ENCODE measurements at regions not wholly inside any gene's neighbourhood (a gene's known extent, or its start where the extent isn't known, plus 50 kb on each side); places are given as distances from the start of the nearest gene placed in this dataset.

DNA sequence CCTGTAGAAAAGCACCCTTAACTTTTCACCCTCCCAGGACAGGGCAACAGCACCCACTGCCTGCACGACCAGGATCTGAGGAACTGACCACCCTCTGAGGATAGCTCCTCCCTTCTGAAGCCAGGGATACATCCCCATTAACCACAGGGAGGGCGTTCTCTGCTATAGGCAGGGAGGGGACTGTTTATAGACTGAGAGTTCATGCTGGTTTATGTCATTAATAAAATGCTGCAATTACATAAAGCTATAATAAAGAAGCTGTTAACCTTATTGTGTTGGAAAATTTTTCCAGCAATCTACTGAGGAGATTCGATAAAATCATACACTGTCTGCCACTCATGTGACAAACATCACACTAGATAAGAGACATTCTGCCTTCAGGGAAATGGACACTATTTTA lies 232.4 kb upstream of the SFSWAP start:
- no peak for DNase-seq (ENCODE audit: low read depth)

DNA sequence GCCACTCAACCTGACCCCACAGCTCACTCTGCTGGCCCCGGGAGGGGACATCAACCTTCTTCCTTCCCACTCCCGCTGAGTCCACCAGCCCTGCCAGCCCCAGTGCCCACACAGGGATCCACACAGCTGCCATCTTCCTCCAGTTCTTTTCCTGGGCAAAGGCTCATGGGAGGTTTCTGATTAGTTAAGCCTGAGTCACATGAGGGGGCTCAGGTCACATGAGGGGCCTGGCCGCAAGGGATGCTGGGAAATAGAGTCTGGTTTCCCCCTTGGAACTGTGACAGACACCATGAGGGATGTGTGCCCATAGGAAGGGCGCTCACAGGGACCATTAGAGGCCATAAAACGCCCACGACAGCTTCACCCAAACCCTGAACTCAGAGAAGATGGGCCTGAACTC lies 228.7 kb upstream of the SFSWAP start:
- no peak for DNase-seq (ENCODE audit: low read depth)

DNA sequence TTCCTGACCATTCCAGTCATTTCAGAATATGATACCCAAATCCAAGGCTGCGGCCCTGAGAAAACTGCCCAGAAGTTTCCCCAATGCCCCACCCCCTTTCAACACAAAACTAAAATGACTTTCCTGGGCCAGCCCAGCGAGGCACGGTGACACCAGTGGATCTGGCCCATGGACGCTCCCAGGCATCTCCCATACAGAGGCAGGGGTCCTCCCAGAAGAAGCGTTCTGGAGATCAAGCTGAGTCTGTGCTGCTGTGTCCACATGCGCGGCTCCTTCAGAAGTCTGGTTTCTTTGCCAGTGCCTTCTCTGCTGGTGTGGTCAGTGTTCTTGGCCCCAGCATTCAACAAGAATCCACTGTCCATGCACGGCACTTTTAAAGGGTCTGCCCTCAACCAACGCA lies 228.2 kb upstream of the SFSWAP start:
- DNase-seq (ENCODE audit: low read depth), result no peak

DNA sequence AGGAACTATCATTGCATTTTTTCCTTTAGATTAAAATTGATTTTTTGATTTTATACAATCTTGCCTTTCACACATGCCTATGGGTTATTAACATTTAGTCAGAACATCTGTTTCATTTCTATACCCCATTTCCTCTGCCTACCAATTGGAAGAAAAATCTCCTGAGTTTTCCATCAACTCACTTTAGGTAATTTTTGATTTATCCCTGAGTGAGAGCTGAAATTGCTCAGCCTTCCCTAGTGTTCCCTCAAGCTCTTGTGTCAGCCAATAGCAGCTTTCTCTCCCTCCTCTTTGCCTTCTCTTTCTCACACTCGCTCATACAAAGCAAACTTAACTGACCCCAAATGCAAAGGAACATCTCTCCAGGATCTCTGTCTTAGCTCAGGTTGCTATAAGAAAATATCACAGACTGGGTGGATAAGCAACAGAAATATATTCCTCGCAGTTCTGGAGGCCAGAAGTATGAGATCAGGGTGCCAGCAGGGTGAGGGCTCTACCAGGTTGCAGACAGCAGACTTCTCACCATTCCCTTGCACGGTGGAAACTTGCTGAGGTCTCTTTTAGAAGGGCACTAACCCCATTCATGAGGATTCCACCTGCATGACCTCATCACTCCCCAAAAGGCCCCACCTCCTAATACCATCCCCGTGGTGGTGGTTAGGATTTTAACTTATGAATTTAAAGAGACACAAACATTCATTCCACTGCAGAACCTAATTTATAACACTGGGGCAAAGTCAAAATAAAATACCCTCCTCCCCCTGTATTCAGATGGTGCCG lies 224.2 kb upstream of the SFSWAP start:
- no peak for DNase-seq (ENCODE audit: low read depth)

DNA sequence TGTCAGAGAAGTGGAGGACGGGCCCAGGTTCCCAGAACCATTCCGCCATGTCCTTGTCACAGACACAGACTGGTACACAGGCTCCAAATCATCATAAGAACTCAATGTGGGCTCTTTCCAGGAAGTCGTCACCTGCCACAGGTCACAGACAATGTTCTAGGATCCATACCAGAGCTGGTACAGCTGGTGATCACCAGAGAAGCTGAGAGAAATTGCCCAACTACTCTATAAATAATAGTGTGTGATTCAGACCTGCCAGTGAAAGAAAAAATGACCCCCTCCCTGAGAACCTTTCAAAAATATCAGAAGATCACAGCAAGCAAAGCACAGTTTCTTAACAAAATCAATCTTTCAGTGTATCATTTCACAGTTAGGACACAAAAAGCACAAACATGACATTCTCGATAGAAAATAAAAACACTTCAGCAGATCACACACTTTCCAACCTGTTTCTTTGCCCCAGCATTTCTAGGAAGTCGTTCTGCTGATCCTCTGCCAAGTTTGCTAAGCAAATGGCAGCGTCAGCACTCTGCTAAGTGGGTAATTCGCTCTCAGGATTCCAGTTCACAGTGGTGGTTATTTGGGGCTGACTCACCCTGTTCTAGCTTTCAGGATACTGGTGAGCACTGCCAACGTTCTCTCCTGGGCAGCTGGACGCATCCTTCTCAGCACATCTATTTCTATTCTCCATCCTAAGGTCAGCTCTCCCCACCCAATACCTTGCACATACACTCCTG lies 223.3 kb upstream of the SFSWAP start:
- no peak for DNase-seq (ENCODE audit: low read depth)

DNA sequence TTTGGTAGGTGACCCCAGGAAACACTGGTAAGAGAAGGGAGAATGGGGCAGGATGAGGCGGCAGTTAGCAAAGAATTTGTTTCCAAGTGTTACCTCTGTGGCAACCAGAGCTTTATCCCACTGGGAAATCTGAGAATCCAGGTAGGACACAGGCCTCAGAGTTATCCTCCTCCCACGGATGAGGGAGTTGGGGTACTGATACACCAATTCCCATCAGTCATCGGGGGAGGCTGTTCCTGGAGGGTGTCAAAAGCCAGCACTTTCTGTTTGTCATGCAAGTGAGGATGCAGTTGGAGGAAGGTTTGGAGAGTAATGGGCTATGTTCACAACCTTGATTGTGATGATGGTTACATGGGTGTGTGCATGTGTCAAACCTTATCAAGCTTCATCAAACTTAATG lies 221.2 kb upstream of the SFSWAP start:
- DNase-seq (ENCODE audit: low read depth), result no peak

DNA sequence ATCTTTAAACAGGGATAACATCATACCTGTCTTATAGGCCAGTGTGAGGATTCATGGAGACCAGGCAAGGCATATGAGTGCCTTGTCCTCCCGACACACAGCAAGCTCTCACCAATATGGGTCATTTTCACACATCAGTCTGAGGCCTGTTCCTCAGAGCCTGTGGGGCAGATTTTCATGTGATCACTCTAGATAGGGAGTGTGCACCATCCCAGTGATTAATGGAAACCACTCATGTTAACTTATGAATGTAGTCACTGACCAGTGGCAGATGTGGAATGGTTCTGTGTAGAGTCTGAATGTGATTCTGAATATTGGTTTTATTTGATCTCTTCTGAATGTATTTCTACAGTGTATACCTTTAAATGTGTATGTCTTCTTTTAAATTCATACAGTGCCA lies 219.7 kb upstream of the SFSWAP start:
- DNase-seq (ENCODE audit: low read depth), result no peak

DNA sequence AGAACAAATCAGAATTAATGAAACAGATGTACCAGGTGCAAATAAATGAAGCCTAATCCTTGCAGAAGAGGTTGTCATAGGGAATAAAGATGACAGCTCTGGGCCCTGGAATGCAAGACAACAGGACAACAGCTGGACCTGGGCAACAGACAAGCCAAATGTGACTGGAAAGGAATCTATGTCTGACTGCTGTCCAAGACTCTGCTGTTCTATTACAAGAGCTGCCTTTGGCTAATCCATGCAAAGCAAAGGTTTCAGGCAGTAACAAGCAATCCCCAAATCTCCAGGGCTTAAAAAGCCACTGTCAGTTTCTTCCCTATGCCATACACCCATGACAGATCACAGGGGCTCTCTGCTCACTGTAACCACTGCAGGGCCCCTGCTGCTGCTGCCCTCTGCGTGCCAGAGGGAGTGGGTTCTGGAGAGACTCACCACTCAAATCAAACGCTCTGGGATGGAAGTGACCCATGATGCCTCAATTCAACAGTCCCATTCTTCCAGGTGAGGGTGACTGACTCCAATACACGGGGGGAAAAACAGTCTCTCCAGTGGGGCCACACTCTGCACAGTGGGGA lies 218.9 kb upstream of the SFSWAP start:
- DNase-seq (ENCODE audit: low read depth), result no peak

DNA sequence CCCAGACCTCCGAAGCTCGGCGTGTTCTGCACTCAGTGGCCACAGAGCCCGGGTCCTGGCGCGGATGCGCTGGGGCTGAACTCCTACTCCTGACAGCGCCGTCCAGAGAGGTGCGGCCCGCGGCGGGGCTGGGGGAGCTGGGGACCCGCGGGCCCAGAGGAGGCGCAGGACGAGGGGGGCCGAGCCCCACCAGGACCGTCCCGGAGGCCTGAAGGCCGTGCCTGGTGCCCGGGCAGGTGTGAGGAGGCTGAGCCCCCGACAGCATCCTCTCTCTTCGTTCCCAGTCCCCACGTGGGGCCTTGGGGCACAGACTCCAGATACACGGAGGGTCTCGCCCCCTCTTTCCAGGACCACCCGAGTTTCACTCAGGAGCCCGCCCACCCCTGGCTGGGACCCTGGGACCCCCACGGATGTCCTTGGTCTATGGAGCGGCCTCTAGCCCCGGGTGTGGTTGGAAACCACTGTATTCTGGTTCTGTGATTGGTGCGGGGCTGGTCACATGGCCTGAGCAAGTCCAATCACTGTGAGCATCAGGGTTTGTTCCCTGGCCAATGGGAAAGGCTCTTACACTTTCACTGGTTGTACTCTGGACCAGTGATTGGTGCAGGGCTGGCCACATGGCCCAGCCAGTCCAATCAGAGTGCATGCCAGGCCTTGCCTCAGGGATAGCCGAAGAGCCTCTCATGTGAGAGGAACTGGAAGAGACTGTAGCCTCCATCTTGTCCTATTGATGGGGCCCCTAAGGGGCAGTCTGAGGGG lies 217.6 kb upstream of the SFSWAP start:
- no peak for DNase-seq (ENCODE audit: low read depth)

DNA sequence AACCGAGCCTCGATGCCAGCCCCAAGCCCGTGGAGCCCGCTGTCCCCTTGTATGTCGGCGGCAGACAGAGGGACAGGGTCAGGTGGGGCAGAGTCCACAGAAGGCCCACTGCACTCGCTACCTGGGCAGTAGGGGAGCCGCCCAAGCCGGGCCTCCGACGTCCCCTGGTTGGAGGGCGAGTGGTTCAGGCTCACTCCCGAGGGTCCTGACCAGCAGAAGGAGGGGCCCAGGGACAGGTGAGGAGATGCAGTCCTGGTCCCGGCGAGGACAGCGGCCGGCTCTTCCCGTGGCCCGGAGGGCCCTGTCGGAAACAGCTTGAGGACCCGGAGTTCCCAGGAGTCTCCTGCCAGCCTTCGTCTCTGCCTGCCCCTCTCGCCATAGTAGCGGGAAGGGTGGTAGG lies 216.7 kb upstream of the SFSWAP start:
- DNase-seq (ENCODE audit: low read depth), result no peak

DNA sequence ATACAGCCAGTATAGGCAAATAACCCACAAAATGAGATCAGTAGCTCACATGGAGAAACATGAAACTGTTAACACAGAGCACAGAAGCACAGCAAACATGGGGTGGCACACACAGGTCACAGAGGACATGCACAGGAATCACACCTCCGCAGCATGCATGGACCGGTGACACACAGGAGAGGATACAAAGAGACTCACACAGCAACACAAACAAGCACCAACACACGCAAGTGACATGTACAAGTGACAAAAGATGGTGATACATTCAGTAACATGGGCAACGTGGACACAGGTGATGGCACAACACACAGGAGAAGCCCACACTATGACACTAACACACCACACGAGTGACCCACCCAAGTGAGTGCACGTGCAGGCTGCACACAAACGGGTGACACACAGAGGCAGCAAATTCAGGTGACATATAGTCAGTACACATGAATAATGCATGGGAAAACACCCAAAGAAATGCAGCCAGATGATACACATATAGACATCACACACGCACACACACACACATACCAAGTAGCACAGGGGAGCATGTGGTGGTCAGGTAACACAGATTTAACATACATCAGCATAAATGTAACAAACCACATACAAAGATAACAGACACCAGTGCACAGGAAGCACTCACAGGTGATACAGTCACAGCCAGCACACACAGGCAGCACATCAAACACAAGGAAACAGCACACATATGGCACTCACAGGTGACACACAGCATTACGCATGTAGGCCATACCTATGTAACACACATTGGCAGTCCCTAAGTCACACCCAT lies 216.0 kb upstream of the SFSWAP start:
- DNase-seq (ENCODE audit: low read depth), result no peak

DNA sequence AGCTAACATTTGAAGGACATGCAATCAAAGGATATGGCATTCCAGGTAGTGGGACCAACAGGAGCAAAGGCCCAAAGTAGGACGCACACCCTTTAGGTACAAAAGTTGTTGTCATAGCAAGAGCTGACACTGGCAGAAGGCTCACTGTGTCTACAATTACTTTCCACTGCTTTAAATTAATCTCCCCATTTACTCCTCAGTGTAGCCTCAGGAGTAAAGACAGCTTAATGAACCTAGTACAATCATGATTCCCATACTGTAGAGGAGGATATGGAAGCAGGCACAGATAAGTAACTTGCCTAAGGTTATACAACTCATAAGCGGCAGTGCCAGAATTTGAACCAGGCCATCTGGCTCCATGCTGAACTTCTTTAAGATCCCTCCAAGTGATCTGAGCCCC lies 212.9 kb upstream of the SFSWAP start:
- DNase-seq (ENCODE audit: low read depth), result no peak

DNA sequence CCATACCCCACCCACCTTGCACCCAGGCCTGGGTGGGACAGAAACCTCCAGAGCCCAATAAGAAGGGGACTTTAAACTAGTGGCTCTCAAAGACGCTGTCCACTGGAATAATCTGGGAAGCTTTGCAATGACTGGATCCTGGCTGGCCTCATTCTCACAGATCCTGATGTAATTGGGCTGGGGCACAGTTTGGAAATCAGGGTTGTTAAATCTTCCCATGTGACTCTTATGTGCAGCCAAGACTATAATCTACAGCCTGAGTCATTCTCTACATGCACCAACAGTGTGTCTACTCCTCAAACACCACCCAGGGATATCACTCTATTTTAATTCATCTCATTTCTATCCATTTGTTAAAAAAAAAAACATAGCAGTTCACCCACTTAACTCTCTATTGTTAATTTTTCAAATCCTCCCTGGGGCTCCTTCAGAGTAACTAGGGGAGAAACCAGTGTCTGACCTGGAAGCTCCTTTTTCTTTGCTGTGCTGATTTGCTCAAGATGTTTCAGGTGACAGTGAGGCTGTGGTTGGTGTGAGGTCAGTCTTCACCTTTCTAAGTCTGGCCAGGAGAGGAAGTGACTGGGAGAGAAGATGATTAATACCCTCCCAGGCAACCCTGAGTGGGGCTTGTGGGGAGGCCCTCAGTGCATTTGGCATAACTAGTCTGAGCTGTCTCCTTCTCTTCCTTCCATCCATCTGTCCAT lies 211.6 kb upstream of the SFSWAP start:
- no peak for DNase-seq (ENCODE audit: low read depth)

DNA sequence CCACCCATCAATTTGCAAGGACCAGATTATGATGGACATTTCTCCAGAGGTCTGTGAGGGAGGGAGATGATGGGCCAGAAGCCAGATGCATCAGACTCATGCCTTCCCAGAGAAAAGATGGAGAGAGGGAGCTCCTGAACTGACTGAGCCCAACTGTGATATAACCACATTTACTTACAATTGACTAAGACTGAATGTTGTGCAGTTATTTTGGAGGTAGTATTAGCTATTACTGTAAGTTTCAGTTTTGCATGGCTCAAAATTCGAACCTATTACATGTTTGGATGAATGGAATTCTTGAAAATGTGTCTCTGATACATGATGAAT lies 211.1 kb upstream of the SFSWAP start:
- no peak for DNase-seq (ENCODE audit: low read depth)

DNA sequence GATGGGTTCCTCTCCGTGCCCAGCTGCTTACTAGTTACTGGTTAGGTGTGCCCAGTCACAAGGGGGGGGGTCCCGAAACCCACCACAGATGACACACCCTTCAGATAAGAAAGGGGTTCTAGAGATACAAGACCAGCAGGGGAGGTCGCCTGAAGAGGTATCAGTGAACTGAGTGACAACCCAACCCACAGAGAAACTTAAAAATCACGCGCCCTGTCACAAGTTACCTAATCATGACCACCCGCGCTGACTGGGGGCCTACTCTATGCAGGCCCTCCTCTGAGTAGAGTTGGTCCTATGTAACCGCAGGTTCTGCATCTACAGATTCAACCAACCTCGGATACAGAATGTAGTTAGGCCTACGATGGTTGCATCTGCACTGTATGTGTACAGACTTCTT lies 210.3 kb upstream of the SFSWAP start:
- DNase-seq (ENCODE audit: low read depth), result no peak

DNA sequence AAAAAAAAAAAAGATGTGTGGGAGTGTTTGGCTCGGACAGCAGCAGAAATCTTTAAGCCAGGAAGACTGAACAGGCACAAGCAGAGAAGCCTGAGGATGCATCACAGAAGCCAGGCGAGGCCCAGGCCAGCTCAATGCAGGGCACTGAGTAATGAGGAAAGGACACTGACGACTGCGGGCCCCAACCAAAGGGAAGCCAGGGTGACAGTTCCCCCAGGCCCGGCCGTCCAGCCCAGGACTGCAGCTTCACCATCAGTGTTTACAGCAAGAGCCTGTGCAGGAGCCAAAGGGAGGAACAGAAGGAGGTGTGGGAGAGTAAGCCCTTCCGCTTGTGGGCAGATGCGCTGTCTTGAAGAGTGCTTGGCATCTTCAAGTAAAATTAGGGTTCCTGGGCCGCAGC lies 205.3 kb upstream of the SFSWAP start:
- no peak for DNase-seq (ENCODE audit: low read depth)

DNA sequence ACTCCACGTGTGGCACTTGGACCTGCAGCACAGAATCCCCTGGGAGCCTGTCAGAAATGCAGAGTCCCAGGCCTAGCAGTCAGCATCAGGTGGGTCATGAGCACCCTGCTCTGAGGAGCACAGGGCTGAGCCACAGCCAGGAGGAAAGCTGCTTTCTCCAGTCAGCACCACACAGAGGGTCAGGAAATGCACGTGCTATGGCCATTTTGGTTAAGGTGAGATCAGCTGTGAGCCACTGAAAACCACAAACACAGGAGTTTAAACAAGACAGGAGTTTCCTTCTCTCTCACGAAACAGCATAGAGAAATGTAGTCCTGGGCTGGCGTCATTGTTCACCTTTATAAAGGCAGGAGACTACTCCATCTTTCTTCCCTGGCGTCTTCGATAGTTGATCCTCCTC lies 204.5 kb upstream of the SFSWAP start:
- no peak for DNase-seq (ENCODE audit: low read depth)

DNA sequence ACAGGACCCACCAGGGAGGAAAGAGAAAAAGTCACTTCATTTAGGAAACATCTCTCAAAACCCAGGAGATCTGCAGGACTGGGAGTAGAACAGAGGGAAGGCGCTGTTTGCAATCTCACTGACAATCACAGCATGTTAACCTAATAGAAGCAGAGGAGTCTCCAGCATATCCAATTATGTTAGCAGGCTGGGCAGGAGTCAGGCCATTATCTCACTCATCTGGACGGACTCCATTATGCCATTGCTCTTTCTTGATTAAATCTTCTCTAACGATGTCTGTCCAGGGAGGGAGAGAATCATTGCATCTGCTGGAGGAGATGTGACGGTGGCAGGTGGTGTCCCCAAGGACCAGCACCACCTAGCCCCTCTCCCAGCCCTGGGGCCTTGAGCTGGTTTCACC lies 203.8 kb upstream of the SFSWAP start:
- no peak for DNase-seq (ENCODE audit: low read depth)

DNA sequence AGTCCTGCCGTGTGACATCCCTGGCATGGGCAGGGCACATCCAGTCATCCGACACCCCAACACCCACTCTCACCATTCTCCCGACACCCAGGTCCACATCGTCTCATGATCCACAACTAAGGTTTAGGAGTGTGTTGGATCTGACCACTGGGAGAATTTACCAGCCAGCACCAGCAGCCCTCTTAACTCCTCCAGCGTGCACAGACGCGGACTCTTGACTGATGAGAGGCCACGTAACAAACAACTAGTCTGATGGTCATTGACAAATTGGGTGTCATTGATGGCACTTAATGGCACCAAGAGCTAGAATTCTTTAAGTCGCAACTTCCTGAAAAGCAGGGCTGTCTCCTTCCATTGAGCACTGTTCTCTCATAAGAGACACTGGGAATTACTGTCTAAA lies 203.0 kb upstream of the SFSWAP start:
- no peak for DNase-seq (ENCODE audit: low read depth)

DNA sequence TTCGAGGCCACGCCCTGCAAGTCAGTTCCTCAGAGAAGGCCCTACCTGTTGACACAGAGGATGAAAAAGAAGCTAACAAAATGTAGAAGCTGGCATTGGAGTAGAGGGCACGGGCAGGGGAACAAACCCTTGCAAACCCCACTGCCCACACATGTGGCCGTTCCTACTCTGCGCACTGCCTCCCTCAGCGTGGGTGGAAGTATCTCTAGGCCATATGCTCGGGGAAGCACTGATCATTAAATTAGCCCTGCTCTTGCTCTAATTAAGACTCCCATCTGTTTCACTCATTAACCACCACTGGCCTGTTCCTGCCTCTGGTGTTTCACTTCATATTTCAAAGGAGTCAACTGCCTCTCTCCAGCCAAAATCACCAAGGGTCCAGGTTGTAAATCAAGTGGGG lies 201.2 kb upstream of the SFSWAP start:
- DNase-seq (ENCODE audit: low read depth), result no peak

DNA sequence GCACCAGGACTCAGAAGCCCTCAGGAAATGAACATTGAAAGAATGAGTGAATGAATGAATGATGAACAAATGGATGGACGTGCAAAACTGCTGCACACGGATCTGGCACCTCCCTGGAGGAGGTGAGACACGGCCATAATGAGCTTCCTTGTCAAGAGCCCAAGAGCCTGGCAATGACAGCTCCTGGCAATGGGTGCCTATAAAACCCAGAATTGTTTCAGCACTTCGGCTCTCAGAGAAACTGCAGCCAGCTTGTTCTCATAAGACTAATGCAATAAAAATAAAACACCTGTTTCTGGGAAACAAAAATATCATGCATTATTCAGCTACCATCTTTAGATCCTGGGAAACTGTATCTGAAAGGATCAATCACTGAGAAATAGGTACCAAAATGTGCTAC lies 200.5 kb upstream of the SFSWAP start:
- no peak for DNase-seq (ENCODE audit: low read depth)

DNA sequence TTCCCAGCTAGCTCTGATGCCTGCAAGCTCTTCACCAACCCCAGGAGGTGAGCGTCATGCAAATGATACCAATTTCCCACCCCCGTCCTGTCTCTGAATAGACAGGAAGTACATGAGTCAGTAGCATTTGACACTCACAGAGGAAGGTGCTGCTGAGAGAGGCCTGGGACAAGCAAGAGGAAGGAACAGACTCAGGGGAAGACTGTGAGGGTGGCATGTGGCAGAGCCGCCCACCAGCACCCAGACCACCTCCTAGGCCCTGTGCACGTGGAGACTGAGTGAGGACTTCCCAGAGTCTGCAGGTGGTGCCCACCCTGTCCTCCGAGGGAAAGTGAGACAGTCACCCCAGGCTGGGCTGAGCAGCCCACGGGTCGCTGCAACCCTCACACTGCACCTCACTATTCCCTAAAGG lies 199.5 kb upstream of the SFSWAP start:
- no peak for DNase-seq (ENCODE audit: low read depth)

Measured in EH (cell line).